Omental fat pad (tissue), 3 donors: ENCODE measurements at regions not wholly inside any gene's neighbourhood (a gene's known extent, or its start where the extent isn't known, plus 50 kb on each side); places are given as distances from the start of the nearest gene placed in this dataset.

Source experiments
- ATAC-seq: fragments of 150-250 bp; one replicate; pipeline ENCODE4 v1.9.1; 2016; ENCODE audit warnings: mild to moderate bottlenecking, moderate library complexity; ENCODE audit not compliant: low FRiP score
- DNase-seq: peaks from one replicate; pipeline ENCODE4 v3.0.0-alpha.2; 2019; ENCODE audit warnings: low spot score
- TF ChIP-seq, protein P1 (sequence below), 3 donors: fragments of 450-650 bp; IDR thresholded peaks; one replicate each; pipeline ENCODE4 v1.5.1; 2016 to 2017; ENCODE audit warnings: antibody characterized with exemption in 3 of 3, mild to moderate bottlenecking in 3 of 3, moderate library complexity in 2 of 3

DNA sequence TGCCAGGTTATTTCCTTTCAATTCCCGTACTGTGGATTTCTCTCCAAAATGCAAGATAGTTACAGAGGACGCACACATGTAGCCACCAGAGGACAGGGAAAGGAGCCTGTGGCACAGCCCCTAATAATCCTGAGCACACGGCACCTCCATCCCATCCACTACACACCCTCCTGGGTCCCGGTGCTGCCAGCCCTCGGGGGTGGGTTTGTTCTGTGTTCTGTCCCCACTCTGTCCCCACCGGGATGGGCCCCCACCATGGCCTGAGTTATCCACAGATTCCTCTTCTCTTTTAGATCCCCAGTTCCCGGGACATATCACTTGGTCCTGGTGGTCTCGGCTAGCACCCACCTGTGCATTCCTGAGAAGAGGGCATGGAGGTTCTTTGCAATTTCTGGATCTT lies 196.9 kb upstream of the PPP2R2D start:
- TF ChIP-seq, protein P1, sequence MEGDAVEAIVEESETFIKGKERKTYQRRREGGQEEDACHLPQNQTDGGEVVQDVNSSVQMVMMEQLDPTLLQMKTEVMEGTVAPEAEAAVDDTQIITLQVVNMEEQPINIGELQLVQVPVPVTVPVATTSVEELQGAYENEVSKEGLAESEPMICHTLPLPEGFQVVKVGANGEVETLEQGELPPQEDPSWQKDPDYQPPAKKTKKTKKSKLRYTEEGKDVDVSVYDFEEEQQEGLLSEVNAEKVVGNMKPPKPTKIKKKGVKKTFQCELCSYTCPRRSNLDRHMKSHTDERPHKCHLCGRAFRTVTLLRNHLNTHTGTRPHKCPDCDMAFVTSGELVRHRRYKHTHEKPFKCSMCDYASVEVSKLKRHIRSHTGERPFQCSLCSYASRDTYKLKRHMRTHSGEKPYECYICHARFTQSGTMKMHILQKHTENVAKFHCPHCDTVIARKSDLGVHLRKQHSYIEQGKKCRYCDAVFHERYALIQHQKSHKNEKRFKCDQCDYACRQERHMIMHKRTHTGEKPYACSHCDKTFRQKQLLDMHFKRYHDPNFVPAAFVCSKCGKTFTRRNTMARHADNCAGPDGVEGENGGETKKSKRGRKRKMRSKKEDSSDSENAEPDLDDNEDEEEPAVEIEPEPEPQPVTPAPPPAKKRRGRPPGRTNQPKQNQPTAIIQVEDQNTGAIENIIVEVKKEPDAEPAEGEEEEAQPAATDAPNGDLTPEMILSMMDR (IDR thresholded peaks at IDR 0.05), result no peak
- ATAC-seq (no peak), DNase-seq (no peak)

GRCh38 chr10:131706476-131706875 lies 194.3 kb upstream of the PPP2R2D start:
- ATAC-seq (no peak), DNase-seq (no peak)
- TF ChIP-seq, protein P1 (IDR thresholded peaks at IDR 0.05), result no peak

- ATAC-seq (no peak), DNase-seq (no peak)
- TF ChIP-seq, protein P1 (IDR thresholded peaks at IDR 0.05), result no peak
These were observed 193.9 kb upstream of the PPP2R2D start for GRCh38 chr10:131706952-131707351.

GRCh38 chr10:131708225-131708880 lies 192.5 kb upstream of the PPP2R2D start:
- TF ChIP-seq, protein P1 (IDR thresholded peaks at IDR 0.05), result no peak
- no peak for DNase-seq
- ATAC-seq, result no peak

GRCh38 chr10:131710142-131710861 lies 190.5 kb upstream of the PPP2R2D start:
- DNase-seq (no peak), ATAC-seq (no peak)
- TF ChIP-seq, protein P1 (IDR thresholded peaks at IDR 0.05), result no peak

DNA sequence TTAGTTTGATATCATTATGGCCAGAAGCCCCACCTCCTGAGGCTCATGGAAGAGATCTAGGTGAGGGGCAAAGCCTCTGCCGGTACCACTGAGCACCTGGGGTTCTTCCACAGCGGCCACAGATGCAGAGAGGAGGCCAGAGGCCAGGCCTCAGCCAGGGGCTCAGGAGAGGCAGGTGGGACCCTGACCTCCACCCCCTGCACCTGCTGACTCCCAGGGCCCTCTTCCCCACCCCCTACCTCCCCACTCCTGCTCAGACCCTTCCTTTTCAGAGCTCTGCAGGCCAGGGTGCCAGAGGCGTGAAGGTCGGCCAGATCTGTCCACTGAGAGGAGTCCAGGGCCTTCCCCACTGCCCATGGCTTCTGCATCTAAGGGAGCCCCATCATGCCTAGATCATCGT lies 178.7 kb upstream of the PPP2R2D start:
- TF ChIP-seq, protein P1 (IDR thresholded peaks at IDR 0.05), result no peak
- no peak for ATAC-seq
- no peak for DNase-seq
